Occipital lobe (tissue), 1 donor: ENCODE measurements at regions not wholly inside any gene's neighbourhood (a gene's known extent, or its start where the extent isn't known, plus 50 kb on each side); places are given as distances from the start of the nearest gene placed in this dataset.

Experiments used
- DNase-seq: peaks from one replicate; lab custom pipeline; 2025; lab: John Stamatoyannopoulos, UW

DNA sequence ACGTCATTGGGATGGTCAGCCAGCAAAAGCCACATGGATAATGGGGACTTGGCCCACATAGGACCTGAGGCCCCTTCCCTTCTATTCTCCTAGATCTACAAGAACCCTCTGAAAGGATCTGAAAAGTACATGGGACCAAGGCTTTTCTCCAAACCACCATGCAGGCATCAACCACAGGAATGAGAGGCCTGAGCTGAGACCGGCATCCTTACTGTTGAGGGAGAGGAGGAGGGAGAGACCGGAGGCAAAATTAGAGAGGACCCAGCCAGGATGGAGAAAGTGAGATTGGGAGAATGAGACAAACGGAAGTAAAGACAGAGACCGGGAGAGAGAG is 281.7 kb downstream of the RRAGC start:
- no peak for DNase-seq

DNA sequence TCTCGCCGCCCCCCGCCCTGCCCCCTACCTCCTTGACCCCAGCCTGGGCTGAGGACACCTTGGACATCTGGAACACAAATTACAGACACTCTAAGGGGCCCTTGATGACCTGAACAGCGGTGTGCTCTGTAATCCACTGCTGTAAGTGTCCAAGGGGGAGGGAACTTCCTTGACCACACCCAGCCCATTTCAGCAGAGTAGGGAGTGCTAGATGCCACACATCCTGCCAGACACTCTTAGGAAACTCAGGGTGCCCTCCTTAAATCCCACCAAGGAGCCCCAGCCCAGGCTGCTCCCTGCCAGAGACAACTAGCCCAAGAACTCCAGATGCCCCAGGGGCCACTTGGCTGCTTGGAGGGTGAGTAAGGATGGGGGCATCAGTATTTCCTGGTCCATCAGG is 282.2 kb downstream of the RRAGC start:
- no peak for DNase-seq

GRCh38 chr1:38576241-38576640 is 283.3 kb downstream of the RRAGC start:
- DNase-seq, result no peak

DNA sequence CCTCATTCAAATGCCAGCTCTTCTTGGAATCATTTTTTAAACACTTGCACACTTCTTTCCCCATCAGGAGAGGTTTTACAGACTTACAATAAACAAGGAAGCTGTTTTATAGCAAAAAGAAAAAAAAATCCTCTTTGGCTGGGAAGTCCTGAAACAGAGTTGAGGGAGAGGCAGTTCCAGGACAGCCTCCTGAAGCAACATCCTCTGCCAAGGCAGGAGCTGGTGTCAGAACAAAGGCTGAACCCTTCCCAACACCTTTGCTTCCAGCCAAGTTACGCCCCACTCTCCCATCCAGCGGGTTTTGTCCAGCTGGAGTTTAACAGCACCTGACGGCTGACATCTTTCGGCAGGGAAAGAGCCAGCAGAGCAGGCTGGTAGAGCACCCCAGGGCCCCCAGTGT is 287.8 kb downstream of the RRAGC start:
- DNase-seq, result no peak

GRCh38 chr1:38570657-38570975 is 289.0 kb downstream of the RRAGC start:
- DNase-seq, result no peak

DNA sequence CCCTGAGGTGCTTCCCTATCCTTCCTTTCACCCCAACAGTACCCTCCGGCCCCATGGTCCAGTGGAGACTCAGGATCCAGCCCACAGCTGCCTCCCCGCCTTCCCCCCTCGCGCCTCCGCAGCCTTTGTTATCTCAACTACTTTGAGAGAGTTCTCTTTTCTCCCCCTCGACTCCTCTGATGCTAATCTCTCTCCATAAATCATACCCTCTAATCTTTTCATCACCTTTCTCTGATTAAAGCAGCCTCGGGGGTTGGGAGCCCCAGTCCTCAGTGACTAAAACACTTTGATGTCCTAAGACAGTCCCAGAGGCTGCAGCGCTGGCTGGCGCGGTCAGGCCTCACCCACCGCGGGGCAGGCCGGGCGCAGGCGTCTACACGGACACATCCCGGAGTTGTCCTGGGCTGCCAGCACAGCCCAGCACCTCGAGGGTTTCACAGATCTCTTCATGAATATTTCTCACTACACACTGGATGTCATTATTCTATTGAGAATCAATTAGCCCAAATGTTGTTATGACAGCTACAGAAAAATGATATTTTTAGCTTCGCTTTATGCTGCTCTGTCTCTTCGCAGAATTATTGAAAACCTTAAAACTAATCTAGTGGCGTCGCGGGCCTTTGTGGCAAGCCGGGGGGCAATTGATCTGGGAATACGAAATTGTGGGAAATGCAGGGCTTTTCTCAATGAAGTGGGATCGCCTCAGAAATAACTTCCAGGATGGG is 289.5 kb downstream of the RRAGC start:
- no peak for DNase-seq

- DNase-seq, result no peak
These were observed 291.3 kb downstream of the RRAGC start for GRCh38 chr1:38568061-38568857.

GRCh38 chr1:38567401-38567800 is 292.2 kb downstream of the RRAGC start:
- no peak for DNase-seq

DNA sequence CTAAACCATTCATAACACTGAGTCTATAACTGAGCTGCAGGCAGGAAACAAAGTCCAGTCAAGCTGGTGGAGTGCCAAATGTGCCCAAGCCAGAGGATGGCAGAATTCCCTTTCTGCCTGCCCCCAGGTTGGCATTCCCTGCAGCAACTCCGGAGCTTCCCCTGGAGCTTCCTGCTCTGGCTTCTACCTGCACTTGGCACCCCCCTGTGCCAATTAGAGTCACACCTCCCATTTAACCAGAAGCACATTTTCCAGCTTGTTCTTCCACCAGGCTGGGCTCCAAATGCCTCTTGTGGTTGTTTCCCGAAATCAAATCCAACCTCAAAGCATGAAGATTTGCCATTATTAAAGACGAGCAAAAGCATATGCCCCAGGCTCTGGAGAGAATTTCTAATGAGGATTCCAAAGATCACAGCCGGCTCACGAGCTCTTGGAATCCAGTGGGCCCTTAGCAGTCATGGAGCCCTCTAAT is 294.5 kb downstream of the RRAGC start:
- no peak for DNase-seq

DNA sequence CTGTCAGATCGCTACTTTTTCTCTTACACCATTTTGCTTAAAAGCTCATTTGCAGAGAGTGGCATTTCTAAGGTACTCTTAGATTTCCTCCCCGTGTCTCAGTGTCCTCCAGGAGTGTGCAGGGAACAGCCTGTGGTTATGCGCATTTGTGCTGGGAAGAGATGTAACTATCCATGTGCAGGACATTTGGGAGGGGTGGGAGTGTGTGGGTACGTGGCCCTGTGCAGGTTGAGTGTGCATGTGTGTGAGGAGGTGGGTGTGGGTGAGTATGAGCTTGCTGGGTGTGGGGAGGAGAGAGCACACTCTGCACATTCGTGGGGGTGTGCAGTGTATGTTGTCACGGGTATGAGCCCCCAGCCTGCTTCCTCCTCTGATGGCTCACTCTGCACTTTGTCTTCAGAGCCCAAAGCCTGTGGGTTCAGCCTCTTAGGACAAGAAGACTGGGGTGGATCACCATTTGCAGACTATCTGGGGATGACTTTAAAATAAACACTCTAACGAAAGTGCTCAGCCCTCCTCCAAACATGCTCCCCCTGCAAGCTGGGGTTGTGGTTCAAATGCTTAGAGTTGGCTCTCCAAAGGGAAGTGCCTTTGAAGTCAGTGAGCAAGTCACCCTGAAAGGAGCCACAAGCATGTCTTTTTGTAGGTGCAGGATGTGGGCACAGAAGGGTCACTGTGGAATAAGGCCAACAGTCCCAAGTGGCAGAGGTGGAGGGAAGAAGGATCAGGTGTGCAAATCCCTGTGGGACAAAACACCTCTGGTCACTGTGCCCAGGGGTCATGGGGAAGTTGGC is 295.4 kb downstream of the RRAGC start:
- no peak for DNase-seq

GRCh38 chr1:38561725-38562124 is 297.8 kb downstream of the RRAGC start:
- no peak for DNase-seq

- DNase-seq, result no peak
These were observed 298.5 kb downstream of the RRAGC start for GRCh38 chr1:38561110-38561509.

DNA sequence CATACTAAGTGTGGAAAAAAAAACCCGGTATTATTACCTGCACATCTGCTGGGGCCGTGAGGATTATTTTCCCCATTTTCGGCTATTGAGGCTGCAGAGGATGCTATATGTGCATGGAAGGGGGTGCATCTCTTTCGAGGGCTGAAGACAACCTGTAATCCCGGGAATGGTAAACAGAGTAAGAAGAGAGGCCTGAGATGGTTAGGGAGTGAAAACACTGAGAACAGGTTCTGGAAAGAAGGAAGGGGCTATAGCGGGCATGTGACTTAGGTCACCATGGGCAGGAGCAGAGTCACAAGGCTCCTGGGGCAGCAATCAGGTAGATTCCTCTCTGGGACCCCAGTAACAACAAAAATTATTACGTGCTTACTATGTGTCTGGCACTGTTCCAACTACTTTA is 299.1 kb downstream of the RRAGC start:
- DNase-seq, result no peak

DNA sequence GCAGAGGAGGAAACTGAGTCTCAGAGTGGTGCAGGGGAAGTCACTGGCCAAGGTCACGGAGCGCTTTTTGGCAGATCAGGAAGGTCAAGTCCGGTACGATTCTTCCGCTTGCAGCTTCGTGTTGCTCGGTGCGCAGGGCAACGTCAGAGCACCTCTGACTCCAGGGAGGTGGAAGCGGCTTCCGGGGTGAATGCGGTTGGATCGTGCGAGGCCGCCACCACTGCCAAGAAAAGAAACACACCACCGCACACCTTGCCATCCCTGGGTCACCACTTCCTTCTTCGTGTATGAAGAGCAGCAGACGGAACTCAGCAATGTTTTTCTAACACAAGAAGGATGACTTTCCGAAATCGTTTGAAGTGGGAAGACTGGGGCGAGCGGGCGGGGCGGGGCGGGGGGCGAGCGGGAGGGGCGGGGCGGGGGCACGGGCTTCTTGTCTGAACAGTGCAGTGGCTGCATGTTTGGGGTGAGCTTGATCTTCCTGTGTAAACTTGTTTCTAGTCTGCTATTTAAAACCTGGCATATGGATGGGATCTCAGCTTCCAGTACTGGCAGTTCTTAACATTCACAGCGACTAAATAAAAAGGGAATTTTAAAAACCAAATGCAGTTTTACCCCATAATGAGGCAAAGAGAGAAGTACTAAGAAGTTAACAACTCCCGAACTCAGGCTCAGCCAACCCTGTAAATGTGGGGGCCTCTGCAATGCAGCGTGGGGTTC is 300.0 kb downstream of the RRAGC start:
- no peak for DNase-seq

- no peak for DNase-seq
These were observed 300.8 kb downstream of the RRAGC start for GRCh38 chr1:38558500-38559445.

- DNase-seq, result no peak
These were observed 301.5 kb downstream of the RRAGC start for GRCh38 chr1:38558055-38558454.

GRCh38 chr1:38555594-38555993 is 304.0 kb downstream of the RRAGC start:
- DNase-seq, result no peak

GRCh38 chr1:38555130-38555529 is 304.4 kb downstream of the RRAGC start:
- no peak for DNase-seq

- DNase-seq, result no peak
These were observed 308.0 kb downstream of the RRAGC start for GRCh38 chr1:38551318-38552307.
